ENCODE measurements at regions not wholly inside any gene's neighbourhood (a gene's known extent, or its start where the extent isn't known, plus 50 kb on each side); places are given as distances from the start of the nearest gene placed in this dataset.

- TF ChIP-seq AKNA (CRISPR knock-in tag; IDR thresholded peaks at IDR 0.05; ENCODE audit: borderline replicate concordance) = no peak
- TF ChIP-seq ZNF331 (CRISPR knock-in tag; IDR thresholded peaks at IDR 0.05) = peak; percentile 36; the same call in 1 of the 2 replicates
- TF ChIP-seq CAMTA2 (CRISPR knock-in tag; IDR thresholded peaks at IDR 0.05; ENCODE audit: borderline replicate concordance) = no peak
- TF ChIP-seq RBAK (CRISPR knock-in tag; IDR thresholded peaks at IDR 0.05) = no peak
- TF ChIP-seq CHCHD3 (CRISPR knock-in tag; IDR thresholded peaks at IDR 0.05) = no peak
- TF ChIP-seq ZNF773 (CRISPR knock-in tag; IDR thresholded peaks at IDR 0.05; ENCODE audit: borderline replicate concordance) = no peak
- TF ChIP-seq SCMH1 (CRISPR knock-in tag; IDR thresholded peaks at IDR 0.05; ENCODE audit: borderline replicate concordance) = no peak
- TF ChIP-seq TERF1 (CRISPR knock-in tag; IDR thresholded peaks at IDR 0.05) = no peak
- no peak for TF ChIP-seq PAXIP1 (CRISPR knock-in tag; conservative IDR thresholded peaks at IDR 0.05)
- no peak for TF ChIP-seq ZNF891 (CRISPR knock-in tag; IDR thresholded peaks at IDR 0.05)
- TF ChIP-seq JARID2 (CRISPR knock-in tag; IDR thresholded peaks at IDR 0.05; ENCODE audit: insufficient replicate concordance) = no peak
- TF ChIP-seq ZNF335 (CRISPR knock-in tag; IDR thresholded peaks at IDR 0.05) = no peak
- no peak for TF ChIP-seq ZNF703 (CRISPR knock-in tag; IDR thresholded peaks at IDR 0.05; ENCODE audit: borderline replicate concordance)
- no peak for TF ChIP-seq MED8 (CRISPR knock-in tag; IDR thresholded peaks at IDR 0.05; ENCODE audit: insufficient replicate concordance)
- no peak for TF ChIP-seq NFIB (CRISPR knock-in tag; IDR thresholded peaks at IDR 0.05; ENCODE audit: borderline replicate concordance)
These were observed 50.7 kb upstream of the SLC30A5 start (continued) for GRCh38 chr5:69042915-69043654.

Data from HepG2 (cell line).